CMK (cell line): ENCODE measurements at regions not wholly inside any gene's neighbourhood (a gene's known extent, or its start where the extent isn't known, plus 50 kb on each side); places are given as distances from the start of the nearest gene placed in this dataset.
"Not testable (repeated sequence)": the region's sequence is repeated elsewhere in the genome, so short reads cannot be mapped to it uniquely, and the experiment has no call there.

Experiments
- DNase-seq: peaks from one replicate; pipeline ENCODE4 v3.0.0-alpha.2; 2010; ENCODE audit warnings: low read depth

DNA sequence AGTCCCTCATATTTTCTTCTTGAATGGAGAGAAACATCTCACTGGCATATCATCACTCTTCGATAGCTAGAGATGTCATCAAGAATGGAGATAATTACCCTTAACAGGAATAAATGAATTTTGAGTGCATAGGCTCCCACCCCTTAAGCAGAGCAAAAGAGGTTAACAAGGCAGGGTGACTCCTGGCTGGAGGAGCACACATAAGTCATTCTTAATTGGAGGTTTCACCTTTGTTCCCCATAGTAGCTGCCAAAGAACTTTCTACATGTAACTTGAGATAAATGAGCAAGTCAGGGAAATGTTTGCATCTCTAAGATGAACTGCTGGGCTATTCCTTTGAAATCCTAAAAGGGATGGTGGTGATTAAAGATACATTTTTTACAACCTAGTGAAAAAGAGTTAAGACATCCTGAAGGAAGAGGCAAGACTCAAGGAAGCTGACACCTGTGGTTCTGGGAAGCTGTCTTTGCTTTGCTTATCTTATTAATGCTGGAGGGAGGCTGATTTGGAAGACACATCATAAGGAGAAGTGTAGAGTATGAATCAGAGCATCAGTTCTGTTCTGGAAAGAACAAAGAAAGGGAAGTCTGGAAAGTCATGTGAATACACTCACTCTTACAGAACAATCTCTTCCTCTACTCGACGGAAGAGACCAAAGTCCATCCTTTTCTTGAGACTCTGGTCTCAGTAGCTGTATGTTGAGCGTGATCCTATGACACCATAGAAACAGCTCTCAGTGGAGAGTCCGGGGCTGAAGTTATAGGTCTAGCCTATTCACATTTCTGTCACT lies 326.3 kb downstream of the OSTF1 start:
- DNase-seq: no peak

DNA sequence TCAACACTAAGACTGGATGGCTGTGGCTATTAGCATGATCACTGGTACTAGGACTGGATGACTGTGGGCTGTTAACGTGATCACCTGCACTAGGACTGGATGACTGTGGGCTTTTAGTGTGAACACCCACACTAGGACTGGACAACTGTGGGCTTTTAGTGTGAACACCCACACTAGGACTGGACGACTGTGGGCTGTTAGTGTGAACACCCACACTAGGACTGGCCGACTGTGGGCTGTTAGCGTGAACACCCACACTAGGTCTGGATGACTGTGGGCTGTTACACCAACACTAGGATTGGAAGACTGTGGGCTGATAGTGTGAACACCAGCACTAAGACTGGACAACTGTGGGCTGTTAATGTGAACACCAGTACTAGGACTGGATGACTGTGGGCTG lies 329.2 kb downstream of the OSTF1 start:
- no peak for DNase-seq

DNA sequence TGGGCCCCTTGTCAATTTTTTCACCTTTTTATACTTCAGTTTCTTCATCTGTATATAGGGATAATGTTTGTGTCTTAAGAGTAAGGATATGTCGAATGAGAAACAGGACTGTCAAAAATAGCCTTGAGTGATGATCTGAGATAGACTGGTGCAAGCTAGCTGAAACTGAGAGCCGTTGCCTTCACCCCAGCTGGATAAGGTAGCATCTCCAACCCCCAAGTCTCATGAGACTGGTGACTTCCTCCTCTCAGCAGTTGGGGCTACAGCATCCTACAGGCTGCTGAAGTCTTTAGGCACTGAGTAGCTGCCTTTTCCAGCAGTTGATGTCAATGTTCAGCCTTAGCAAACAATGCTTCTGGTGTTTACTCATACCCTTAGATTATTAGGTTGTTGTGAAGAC lies 330.2 kb downstream of the OSTF1 start:
- DNase-seq: no peak

DNA sequence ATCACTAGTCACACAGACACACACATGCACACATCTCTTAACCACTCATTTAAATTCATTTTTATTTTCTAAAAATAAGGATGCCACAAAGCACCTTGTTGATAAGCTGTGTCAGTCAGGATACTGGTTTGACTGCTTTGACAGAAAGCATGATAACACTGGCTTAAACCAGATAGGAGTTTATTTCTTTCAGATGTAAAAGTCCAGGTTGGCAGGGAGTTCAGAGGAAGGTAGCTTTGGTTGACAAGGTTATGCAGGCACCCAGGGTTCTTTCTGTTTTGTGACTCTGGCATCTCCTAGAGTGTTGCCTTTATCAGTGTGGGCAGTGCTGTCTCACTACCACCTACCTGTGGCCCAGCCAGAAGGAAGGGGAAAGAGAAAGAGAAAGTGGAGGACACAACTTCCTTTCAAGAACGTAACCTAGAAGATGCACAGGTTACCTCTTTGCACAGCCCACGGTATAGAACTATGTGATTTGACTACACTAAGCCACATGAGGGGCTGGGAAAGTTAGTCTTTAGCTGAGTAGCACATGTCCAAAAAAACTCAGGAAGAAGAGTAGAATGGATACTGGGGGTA lies 334.7 kb downstream of the OSTF1 start:
- no peak for DNase-seq

DNA sequence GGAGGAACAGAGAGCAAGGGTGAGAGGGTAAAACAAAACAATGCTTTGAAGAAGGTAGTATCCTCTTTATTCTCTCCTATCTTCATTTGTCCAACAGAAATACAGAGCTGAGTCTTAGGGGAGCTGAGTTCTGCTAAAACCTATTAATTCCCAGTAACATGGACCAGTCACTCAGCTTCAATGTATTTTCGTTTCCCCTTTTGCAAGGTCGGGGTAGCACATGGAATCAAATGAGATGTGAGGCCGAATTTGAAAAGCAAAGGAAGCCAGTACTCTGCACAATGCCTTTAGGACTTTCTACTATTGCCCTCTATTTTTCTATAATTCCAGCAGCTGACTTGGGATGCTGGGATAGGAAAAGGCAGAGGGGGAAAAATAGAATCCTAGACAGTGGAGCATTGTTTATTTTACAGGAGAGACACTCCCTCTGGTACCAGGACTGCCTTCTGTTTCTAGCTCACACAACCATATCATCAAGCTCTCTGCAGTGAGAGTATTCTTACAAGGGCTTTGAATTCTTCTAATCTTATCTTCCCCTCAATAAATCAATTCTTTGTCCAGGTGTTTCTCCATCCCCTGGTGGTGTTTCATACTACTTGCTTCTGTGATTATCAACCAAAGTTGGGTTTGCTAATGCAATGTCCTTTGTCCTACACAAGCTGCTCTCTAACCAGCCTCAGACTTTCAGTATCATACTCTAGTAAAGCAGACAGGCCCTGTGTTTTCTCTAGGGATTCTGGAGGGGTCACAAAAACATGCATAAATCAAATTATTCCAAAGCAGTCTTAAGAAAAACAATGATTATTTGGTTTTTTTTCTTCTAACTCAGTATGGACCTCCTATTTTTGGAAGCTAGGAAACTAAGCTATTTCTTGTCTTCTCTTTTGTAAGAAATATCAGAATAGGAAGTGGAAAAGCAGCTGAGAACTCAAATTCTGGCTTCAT lies 341.5 kb downstream of the OSTF1 start:
- DNase-seq: no peak

DNA sequence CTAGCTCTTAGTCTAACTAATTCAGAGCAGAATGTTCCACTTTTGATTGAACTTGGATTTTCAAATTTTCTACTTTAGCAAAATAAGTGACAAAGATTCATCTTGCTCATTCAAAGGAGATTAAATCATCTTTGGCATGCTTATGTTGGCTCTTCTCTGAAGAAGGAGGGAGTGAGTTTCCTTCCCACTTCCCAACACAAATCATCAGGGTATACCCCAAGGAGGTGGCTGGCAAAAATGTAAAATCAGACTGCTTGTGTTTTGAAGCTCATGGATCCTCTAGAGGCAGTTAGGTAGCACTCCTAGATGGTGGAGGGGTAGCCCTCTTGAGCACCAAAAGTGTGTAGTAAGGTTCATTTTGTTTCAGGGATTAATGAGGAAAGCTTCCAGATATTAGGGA lies 343.1 kb downstream of the OSTF1 start:
- DNase-seq: no peak

DNA sequence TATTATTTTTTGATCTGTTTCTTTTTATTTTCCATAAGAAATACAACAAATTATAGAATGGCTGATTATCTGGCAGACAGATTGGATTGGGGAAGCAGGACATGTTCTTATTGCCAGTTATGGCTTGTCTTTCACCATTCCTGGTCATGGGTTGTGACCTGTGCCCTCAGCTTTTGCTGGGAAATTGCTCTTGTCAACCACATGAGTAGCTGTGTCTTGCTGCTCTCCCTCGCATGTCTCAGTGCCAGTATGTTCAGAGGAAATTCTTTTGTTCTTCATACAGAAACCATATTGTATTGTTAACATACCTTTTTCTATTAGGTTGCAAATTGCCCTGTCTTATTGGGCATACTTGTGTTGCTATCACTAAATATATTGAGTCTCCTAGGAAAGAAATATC lies 344.1 kb downstream of the OSTF1 start:
- no peak for DNase-seq

DNA sequence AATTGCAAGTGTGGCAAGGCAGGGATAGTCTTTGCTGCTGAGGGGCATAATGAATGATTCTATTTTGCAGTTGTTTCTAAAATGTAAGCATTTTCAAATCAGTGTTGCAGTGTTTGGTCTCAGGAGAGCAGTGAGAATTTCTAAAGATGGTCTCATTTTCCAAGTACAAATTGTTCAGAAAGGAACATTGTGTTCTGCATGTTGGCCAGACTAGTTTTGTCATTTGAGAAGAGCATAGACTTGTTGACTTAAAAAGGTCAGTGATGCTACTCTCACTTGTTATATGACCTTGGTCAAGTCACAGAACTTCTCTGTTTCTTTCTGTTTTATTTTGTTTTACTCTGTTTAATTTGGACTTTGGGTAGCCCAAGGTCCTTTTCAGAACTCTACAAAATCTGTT lies 344.6 kb downstream of the OSTF1 start:
- DNase-seq: no peak

DNA sequence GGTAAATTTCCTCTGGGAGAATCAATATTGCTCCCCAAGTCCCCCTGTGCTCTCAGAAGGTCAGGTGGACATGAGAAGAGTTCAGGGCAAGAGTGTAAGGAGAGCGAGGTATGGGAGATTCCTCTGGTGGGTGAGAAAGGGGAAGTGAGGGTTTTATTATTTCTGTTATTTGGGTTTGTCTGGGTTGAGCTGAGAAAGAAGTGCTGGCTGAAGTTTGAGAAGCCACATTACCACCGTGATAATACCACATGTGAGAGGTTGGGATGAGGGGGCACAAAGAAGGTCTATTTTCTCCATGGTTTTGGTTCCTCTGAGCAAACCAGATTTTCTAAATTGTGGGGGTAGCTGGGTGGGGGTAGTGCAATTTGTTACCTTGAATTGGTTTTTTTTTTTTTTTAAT lies 350.4 kb downstream of the OSTF1 start:
- DNase-seq: no peak

DNA sequence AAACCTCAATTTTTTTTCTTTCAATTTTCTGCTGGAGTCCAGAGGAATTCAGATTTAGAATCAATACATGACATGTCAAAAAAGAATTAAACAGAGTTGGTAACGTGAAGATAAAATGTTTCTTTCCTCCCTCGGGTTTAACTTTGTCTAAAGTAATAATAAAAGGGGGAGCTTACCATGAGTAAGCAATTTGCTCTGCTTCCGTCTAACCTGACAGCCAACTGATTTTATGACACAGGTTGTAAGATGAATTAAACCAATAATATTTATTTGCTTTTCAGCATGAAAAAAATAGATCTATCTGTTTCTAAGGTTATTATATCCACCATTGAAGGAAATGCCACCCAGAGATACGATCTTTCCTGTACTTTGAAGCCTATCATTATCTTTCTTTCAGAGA lies 352.6 kb downstream of the OSTF1 start:
- no peak for DNase-seq

DNA sequence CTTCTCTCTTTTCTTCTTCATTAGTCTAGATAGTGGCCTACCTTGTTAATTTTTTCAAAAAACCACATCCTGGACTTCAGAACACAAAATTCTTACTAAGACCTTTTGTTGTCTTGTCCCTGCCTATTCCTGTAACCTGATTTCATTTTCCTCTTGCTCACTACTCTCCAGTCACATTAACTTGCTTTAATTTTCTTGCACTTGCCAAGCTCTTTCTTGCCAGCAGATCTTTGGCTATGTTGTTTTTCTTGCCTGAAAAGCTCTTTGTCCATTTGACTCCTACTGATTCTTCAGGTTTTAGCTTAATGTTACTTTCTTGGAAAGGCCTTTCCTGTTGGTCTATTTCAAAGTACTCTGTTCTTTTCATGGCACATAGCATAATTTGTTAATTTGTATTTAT lies 356.8 kb downstream of the OSTF1 start:
- no peak for DNase-seq

DNA sequence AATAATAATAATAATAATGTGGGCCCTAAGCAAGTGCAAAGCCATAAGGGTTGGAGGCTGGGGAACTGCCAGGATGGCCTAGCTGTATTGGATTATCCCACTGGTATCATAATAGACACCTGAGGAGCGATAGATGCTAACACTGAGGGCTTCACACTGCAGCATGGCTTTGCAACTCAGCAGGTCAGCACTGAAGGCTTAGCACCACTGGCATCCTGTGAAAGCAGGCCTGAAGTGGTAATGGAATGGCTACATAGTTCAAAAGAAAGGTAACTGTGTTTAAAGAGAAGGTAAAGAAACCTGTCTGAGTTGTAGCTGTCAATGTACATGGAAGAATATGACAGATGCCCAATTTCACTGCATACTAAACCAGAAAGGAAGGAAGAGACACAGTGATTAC lies 359.0 kb downstream of the OSTF1 start:
- DNase-seq: no peak

DNA sequence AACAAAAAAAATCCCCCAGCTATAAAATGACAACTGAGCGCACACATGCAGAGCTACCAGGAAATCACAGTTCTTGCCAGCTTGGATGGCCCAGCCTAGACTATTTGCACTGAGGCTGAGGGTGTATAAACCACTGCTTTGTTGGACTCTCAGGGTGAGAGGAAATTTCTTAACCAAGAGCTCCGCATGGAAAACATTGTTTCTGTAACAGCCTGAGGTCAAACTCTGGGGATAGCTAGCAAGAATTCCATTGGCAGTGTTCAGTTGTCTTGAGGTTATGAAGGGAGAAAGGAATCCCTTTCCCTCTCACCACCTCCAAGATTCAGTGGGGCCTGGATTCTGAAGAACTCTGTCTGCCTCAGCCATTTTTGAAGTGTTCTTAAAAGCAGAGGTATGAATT lies 360.0 kb downstream of the OSTF1 start:
- DNase-seq: no peak

DNA sequence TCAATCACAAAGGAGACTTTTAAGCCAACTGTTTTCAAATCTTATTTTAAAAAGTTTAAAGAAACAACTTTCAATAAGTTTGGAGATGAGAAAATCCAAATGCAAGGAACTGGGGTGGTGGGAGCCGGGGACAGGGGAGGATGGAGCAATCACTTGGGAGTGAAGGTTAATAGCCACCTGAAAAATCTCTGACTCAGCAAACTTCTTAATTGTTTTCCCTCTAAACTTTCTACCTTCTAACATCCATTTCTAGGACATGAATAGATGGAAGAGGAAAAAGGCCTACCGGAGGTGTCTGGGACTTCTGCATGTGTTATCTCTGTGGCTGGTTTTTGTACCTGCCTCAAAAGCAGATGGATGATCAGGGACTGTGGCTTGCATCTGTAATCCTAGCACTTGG lies 360.6 kb downstream of the OSTF1 start:
- no peak for DNase-seq

DNA sequence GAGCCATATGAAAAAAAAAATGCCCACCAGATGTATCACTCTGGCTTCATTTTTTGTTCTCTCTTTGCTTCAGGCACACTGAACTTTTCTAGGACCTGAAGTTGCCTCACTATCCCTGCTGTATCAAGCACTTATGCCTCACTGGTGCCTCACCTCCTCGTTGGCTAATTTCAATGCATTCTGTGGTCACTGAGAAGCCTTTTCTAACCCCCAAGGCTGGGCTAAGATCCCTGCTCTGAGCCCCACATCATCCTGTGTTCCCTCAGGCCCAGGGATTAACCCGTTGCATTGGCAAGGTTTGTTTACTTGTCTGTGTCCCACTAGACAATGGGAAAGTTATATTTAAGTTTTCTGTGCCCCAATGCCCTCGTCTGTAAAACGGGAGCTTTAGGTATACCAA lies 362.7 kb downstream of the OSTF1 start:
- no peak for DNase-seq

DNA sequence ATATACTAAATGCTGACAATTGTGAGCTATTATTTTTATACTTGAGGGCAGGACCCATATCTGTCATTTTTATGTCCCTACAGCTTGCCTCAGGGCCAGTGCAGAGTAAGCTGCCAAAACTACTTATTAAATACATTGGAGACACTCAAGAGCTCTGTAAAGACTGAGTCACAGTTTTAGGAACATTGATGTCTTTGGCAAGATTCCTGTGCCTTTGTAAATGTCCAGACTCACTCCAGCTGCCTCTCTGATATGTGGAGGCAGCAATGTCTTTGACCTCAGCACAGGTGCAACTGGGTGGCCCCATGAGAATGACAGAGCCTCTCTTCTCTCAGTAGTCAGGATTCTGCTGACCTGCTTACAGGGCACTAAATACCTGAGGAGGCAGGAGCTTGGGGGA lies 363.2 kb downstream of the OSTF1 start:
- no peak for DNase-seq

DNA sequence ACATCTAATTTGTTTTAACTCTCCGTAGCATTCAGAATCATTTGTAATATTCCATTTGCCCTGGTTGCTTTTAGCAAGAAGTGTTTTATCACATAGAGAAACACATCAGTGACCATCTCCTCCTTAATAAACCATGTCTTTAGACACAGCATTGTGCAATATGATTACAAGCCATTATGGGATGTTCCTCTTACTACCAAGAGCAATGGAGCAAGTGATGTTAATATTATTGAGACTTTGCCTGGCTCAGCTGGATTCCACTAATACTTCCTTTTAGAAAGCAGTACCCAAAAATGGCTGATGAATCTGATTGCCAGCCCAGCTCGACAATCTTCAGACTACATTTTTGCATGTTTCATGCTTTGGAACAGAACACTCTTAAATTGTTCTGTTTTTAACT lies 364.2 kb downstream of the OSTF1 start:
- DNase-seq: no peak

DNA sequence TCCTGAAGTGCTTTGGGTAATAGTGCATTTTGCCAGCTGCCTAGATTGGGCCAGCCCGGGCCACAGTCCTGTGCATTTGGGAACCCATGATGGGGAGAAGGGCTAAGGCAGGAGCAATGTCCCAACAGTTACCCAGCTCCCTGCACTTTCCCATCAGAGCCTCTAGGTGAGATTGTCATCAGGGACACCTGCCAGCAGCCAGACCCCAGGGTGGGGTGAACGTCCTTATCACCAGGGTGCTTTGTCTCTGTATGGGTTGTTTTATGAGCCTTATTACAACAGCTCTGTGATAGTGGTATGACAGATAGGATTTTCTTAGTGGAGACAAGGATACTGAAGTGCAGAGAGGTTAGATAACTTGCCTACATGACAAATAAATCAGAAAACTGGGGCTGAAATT lies 365.7 kb downstream of the OSTF1 start:
- no peak for DNase-seq

DNA sequence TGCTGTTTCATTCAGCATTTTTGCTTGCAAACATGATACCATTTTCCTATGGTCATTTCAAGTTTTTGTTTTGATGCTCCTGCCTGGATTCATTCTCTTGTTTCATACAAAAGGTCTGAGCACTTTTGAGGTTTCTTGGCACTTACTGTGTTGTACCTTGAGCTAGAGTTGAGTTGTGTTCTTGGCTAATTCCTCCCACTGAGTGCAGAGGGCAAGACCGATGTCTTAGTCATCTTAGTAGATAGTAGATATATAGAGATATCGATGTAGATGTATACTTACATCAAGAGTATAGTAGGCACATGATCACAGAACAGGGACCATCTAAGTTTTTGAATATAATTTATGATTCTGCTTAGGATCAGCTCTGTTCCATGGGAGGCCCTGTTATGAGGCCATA lies 366.6 kb downstream of the OSTF1 start:
- no peak for DNase-seq

DNA sequence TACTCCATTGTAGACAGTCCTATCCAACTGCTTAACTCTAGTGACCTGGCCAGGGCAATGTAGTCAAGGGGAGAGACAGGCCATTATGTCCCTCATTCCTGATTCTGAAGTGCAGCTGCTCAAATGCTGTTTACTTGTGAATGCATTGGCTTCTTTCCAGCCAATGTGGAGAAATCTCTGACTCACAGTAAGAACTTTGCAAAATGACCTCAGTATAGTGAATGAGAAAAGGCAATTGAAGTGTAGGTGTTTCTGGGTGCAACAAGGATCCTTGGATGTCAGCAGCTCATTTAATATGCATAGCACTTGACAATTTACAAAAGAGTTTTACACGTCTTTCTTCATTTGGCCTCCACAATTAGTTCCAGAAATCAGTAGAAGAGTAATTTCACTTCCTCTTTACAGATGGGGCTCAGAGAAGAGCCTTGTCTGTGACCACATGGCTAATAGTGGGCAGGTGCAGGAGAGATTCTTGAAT lies 367.2 kb downstream of the OSTF1 start:
- DNase-seq: no peak

DNA sequence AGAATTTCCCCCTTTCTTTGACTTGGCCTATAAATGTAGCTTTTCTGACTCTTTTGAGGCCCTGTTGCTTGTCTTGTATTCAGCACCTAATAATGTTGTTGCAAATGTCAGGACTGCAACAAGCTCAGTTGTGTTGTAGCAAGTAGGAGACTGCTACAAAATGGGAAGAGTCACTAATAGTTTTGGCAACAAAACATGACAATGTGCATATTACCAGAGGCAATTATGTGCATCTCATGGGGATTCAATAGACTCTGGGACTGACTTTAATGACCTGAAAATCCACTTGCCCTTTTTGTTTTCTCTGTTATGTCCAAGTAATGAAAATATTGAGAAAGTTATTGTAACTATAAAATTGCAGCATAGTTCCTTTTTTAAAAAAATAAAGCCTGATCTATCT lies 368.4 kb downstream of the OSTF1 start:
- no peak for DNase-seq

DNA sequence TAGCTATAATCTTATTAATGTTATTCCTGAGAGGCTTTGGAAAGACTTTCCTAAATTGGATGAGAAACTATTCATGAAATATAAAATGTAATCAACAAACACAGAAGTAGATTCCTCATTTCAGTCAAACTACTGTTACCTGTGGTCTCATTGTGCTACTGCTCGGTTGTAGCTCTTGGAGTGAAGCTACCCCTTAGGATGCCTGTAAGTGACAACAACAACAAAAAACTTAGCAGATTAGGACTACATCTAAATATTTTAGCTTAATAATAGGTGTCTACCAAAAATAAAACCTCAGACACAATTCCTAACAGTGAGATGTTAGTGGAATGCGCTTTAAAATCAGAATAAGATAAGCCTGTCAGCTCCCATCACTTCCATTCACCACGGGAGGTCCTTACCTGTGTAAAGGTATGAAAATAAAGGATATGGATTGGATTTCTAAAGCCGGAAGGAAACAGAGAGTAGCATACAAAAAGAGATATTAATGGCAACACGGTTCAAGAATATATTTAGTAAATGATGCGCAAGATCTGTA lies 369.2 kb downstream of the OSTF1 start:
- DNase-seq: no peak

DNA sequence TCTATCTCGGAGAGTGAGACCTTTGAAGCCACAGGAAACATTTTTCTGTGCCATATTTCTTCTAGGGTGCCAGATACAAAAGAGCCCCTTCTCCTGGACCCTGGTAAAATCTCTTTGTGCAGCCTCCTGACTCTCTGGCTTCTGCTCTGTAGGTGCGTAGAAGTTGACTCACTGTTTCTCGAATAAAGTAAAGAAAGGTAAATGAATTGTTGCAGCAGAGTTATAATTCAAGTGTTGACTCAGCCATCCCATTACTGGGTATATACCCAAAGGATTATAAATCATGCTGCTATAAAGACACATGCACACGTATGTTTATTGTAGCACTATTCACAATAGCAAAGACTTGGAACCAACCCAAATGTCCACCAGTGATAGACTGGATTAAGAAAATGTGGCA lies 371.0 kb downstream of the OSTF1 start:
- not testable (repeated sequence) for DNase-seq
